ENCODE measurements at regions not wholly inside any gene's neighbourhood (a gene's known extent, or its start where the extent isn't known, plus 50 kb on each side); places are given as distances from the start of the nearest gene placed in this dataset.

GRCh38 chr5:167912941-167913665 lies 378.3 kb upstream of the WWC1 start:
- no peak for TF ChIP-seq POLR2A (IDR thresholded peaks at IDR 0.05)
- no peak for TF ChIP-seq EP300 (IDR thresholded peaks at IDR 0.05; ENCODE audit: low read depth)
- TF ChIP-seq, protein P1, sequence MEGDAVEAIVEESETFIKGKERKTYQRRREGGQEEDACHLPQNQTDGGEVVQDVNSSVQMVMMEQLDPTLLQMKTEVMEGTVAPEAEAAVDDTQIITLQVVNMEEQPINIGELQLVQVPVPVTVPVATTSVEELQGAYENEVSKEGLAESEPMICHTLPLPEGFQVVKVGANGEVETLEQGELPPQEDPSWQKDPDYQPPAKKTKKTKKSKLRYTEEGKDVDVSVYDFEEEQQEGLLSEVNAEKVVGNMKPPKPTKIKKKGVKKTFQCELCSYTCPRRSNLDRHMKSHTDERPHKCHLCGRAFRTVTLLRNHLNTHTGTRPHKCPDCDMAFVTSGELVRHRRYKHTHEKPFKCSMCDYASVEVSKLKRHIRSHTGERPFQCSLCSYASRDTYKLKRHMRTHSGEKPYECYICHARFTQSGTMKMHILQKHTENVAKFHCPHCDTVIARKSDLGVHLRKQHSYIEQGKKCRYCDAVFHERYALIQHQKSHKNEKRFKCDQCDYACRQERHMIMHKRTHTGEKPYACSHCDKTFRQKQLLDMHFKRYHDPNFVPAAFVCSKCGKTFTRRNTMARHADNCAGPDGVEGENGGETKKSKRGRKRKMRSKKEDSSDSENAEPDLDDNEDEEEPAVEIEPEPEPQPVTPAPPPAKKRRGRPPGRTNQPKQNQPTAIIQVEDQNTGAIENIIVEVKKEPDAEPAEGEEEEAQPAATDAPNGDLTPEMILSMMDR (IDR thresholded peaks at IDR 0.05) = no peak

Measured in transverse colon (tissue), 3 donors.